ENCODE measurements at regions not wholly inside any gene's neighbourhood (a gene's known extent, or its start where the extent isn't known, plus 50 kb on each side); places are given as distances from the start of the nearest gene placed in this dataset.

DNA sequence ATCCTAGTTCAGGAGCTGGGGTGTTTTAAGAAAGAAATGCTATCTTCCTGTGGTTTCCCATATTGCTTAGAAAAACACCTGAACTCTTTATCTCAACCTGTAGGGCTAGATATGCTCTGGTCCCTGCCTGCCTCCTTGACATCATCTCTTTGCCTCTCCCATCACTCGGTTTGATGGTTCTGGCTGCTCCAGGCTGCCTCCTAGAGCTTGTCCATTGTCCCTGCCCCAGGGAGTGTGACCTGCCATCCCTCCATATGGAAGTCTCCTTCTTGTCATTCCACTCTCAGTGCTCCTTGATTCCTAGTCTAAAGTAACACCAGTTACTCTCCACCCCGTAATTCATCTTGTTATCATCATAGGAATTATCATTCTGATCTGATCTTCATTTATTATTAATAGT, 369.0 kb upstream of the EEF2KMT start:
- no peaks in the 10 kb centered on the region for H3F3A ChIP-seq (replicated peaks; ENCODE audit: low read depth)
- H3K4me3 ChIP-seq: no peak overlapping the region
- Mint-ChIP-seq H3K36me3 (ENCODE audit: low read depth) (no peaks in the 10 kb centered on the region; the same call in 2 of the 3 replicates), H3K27me3 (ENCODE audit: insufficient read depth, low read depth, poor library complexity) (peaks cover 4% of the 10 kb centered on the region), H3K27ac (no peak overlapping the region), H3K4me3 (no peak overlapping the region), H3K4me1 (peaks cover 5% of the 10 kb centered on the region; the same call in 1 of the 3 replicates), H3K9me3 (no peaks in the 10 kb centered on the region; the same call in 2 of the 3 replicates)
- no peak overlapping the region for H3K4me2 ChIP-seq
- peak; percentile 68 for DNase-seq (ENCODE audit: low spot score)
- H3K4me1 ChIP-seq (ENCODE audit: insufficient read depth): no peaks in the 10 kb centered on the region
- TF ChIP-seq NANOG (IDR thresholded peaks at IDR 0.05; ENCODE audit: borderline replicate concordance): no peak
- TF ChIP-seq, protein P1, sequence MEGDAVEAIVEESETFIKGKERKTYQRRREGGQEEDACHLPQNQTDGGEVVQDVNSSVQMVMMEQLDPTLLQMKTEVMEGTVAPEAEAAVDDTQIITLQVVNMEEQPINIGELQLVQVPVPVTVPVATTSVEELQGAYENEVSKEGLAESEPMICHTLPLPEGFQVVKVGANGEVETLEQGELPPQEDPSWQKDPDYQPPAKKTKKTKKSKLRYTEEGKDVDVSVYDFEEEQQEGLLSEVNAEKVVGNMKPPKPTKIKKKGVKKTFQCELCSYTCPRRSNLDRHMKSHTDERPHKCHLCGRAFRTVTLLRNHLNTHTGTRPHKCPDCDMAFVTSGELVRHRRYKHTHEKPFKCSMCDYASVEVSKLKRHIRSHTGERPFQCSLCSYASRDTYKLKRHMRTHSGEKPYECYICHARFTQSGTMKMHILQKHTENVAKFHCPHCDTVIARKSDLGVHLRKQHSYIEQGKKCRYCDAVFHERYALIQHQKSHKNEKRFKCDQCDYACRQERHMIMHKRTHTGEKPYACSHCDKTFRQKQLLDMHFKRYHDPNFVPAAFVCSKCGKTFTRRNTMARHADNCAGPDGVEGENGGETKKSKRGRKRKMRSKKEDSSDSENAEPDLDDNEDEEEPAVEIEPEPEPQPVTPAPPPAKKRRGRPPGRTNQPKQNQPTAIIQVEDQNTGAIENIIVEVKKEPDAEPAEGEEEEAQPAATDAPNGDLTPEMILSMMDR (conservative IDR thresholded peaks at IDR 0.05; ENCODE audit: low read depth in 2 of 2): peak; percentile 46 to 68
- H4K20me1 ChIP-seq (replicated peaks; ENCODE audit: insufficient read depth): no peaks in the 10 kb centered on the region
- H3K27ac ChIP-seq (ENCODE audit: low read depth): no peak overlapping the region
- H2AFZ ChIP-seq: no peak overlapping the region
- H3K79me2 ChIP-seq (replicated peaks; ENCODE audit: insufficient read depth): no peaks in the 10 kb centered on the region
- H3K9me2 ChIP-seq (ENCODE audit: insufficient read depth): no peaks in the 10 kb centered on the region
- no peaks in the 10 kb centered on the region for H3K27me3 ChIP-seq (ENCODE audit: insufficient read depth)
- H3K36me3 ChIP-seq (ENCODE audit: insufficient read depth): no peaks in the 10 kb centered on the region
- peak; percentile 93 for ATAC-seq

DNA sequence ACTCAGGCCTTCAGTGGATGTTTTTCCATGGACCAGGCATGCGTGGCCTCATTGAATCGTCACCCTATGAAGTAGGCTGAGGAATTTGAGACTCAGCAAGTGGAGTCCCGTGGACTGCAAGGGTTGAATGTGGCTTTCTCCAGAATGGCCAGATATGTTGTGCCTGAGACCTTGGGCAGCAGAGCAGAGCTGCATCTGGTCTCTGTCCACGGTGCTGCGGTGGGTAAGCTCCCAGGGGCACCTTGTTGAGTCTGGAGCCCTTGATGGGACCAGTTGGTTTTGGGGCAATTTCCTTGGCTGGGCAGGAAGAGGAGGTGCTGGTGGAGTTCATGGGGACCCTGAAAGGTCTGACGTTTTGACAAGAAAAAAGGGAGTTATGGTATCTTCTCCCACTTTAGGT, 368.1 kb upstream of the EEF2KMT start:
- H3K4me3 Mint-ChIP-seq: no peak overlapping the region

More for the DNA sequence above, 368.1 kb upstream of the EEF2KMT start:
- H3K27me3 ChIP-seq (ENCODE audit: insufficient read depth): no peaks in the 10 kb centered on the region
- H3K4me1 ChIP-seq (ENCODE audit: insufficient read depth): peaks cover 5% of the 10 kb centered on the region; the same call in 1 of the 2 replicates
- Mint-ChIP-seq H3K27me3 (ENCODE audit: insufficient read depth, low read depth, poor library complexity) (peaks cover 4% of the 10 kb centered on the region), H3K27ac (peak overlapping the region; percentile 32; the same call in 1 of the 2 replicates), H3K4me1 (peaks cover 8% of the 10 kb centered on the region), H3K9me3 (no peaks in the 10 kb centered on the region; the same call in 2 of the 3 replicates), H3K36me3 (ENCODE audit: low read depth) (no peaks in the 10 kb centered on the region; the same call in 2 of the 3 replicates)
- DNase-seq (ENCODE audit: low spot score): no peak
- no peak for ATAC-seq
- H3K79me2 ChIP-seq (replicated peaks; ENCODE audit: insufficient read depth): no peaks in the 10 kb centered on the region
- no peaks in the 10 kb centered on the region for H3K36me3 ChIP-seq (ENCODE audit: insufficient read depth)
- no peaks in the 10 kb centered on the region for H4K20me1 ChIP-seq (replicated peaks; ENCODE audit: insufficient read depth)
- no peak overlapping the region for H3K4me2 ChIP-seq
- no peak overlapping the region for H3K4me3 ChIP-seq
- H2AFZ ChIP-seq: no peak overlapping the region
- TF ChIP-seq CREB1 (CRISPR knock-in tag; IDR thresholded peaks at IDR 0.05; ENCODE audit: low read depth) (no peak), EZH2phosphoT487 (IDR thresholded peaks at IDR 0.05; ENCODE audit: unreplicated experiment) (no peak), EZH2 (IDR thresholded peaks at IDR 0.05; ENCODE audit: low read depth, unreplicated experiment) (no peak), REST (IDR thresholded peaks at IDR 0.05; ENCODE audit: unreplicated experiment) (peak; percentile 44)
- no peaks in the 10 kb centered on the region for H3K9me2 ChIP-seq (ENCODE audit: insufficient read depth)
- no peak overlapping the region for H3K27ac ChIP-seq (ENCODE audit: low read depth)
- H3F3A ChIP-seq (replicated peaks; ENCODE audit: low read depth): no peaks in the 10 kb centered on the region
